ENCODE measurements at regions not wholly inside any gene's neighbourhood (a gene's known extent, or its start where the extent isn't known, plus 50 kb on each side); places are given as distances from the start of the nearest gene placed in this dataset.

GRCh38 chr2:188047735-188048134 lies 243.9 kb upstream of the GULP1 start:
- whole genome bisulfite sequencing, 2 experiments (ENCODE audit: extremely low coverage in 2 of 2, insufficient read length in 1 of 2): no CpG with 5 or more reads among the region's 2 CpGs
- Histone ChIP-seq H4K91ac (ENCODE audit: insufficient read depth, low read depth, low read length) (no peak overlapping the region), H3K23ac (ENCODE audit: low read depth, low read length) (no peak overlapping the region), H3K27me3 (ENCODE audit: control insufficient read depth, insufficient read depth, low read length) (no peaks in the 10 kb centered on the region), H4K8ac (ENCODE audit: low read depth in 2 of 2, low read length in 2 of 2) (no peak overlapping the region), H3K4me3 (ENCODE audit: insufficient read depth, low read depth, low read length) (no peak overlapping the region), H3K4ac (ENCODE audit: low read depth, low read length) (no peak overlapping the region), H2BK20ac (ENCODE audit: low read depth, low read length) (no peak overlapping the region), H2BK5ac (ENCODE audit: low read depth, low read length, poor library complexity, severe bottlenecking) (no peak overlapping the region), H2AFZ (replicated peaks; ENCODE audit: low read length, poor library complexity) (no peak overlapping the region), H4K5ac (ENCODE audit: low read depth, low read length) (no peak overlapping the region), H2BK15ac (ENCODE audit: low read depth, low read length) (no peak overlapping the region), H3K14ac (replicated peaks; ENCODE audit: low read depth, low read length) (no peak overlapping the region), H3K4me2 (ENCODE audit: low read depth, low read length) (no peak overlapping the region), H2AK9ac (replicated peaks; ENCODE audit: low read depth, low read length, poor library complexity) (no peak overlapping the region), H2BK120ac (ENCODE audit: low read depth, low read length) (no peak overlapping the region), H3K36me3 (ENCODE audit: control insufficient read depth, insufficient read depth, low read length) (no peaks in the 10 kb centered on the region), H3K9ac (ENCODE audit: low read depth, low read length) (no peak overlapping the region), H4K20me1 (ENCODE audit: insufficient read depth, low read length) (no peaks in the 10 kb centered on the region), H2AK5ac (ENCODE audit: low read depth, low read length) (no peak overlapping the region), H3K79me1 (ENCODE audit: low read depth in 1 of 2, low read length in 2 of 2) (no peaks in the 10 kb centered on the region), H3K9me3 (ENCODE audit: control insufficient read depth, insufficient read depth, low read length) (no peaks in the 10 kb centered on the region), H3K4me1 (ENCODE audit: control insufficient read depth, insufficient read depth, low read length) (peaks cover 5% of the 10 kb centered on the region), H3K18ac (ENCODE audit: low read depth, low read length) (no peak overlapping the region), H3K56ac (ENCODE audit: extremely low read depth, insufficient read depth, low read length) (no peak overlapping the region), H3K9me1 (ENCODE audit: insufficient read depth, low read length) (no peaks in the 10 kb centered on the region), H3K27ac (ENCODE audit: insufficient read depth, low read length) (no peak overlapping the region)
- no TSS peak for BruUV-seq (replicated peaks)
- no peak for TF ChIP-seq MAFK (IDR thresholded peaks at IDR 0.05; ENCODE audit: low read depth, low read length)
- no peak for TF ChIP-seq POLR2A (IDR thresholded peaks at IDR 0.05; ENCODE audit: low read depth, low read length)
- TF ChIP-seq MAZ (IDR thresholded peaks at IDR 0.05; ENCODE audit: borderline replicate concordance, low read depth, low read length): no peak
- TF ChIP-seq RCOR1 (IDR thresholded peaks at IDR 0.05; ENCODE audit: insufficient replicate concordance, low read length): no peak
- TF ChIP-seq RFX5 (IDR thresholded peaks at IDR 0.05; ENCODE audit: low read depth, low read length): no peak
- no peak for TF ChIP-seq CTCF (conservative IDR thresholded peaks at IDR 0.05; ENCODE audit: low read depth, low read length)
- no peak for TF ChIP-seq NFE2L2 (IDR thresholded peaks at IDR 0.05; ENCODE audit: low read depth, low read length)
- TF ChIP-seq USF2 (IDR thresholded peaks at IDR 0.05; ENCODE audit: low read depth, low read length): no peak
- no peak for TF ChIP-seq CEBPB (IDR thresholded peaks at IDR 0.05; ENCODE audit: low read depth, low read length)
- no peak for ATAC-seq (ENCODE audit: low read depth)
- dilution Hi-C loops (cut with HindIII; ENCODE audit: low sequenced_read_pairs, unreplicated experiment): no loop called here
- POLR2A ChIA-PET (ENCODE audit: unreplicated experiment): no interaction called here
- no peak for DNase-seq
- intact Hi-C loops (cut with micrococcal nuclease): no loop called here
- in situ Hi-C loops (cut with MboI; ENCODE audit: low sequenced_read_pairs): no loop called here
- CTCF ChIA-PET: no interaction called here
